Esophagus muscularis mucosa (tissue), 3 donors: ENCODE measurements at regions not wholly inside any gene's neighbourhood (a gene's known extent, or its start where the extent isn't known, plus 50 kb on each side); places are given as distances from the start of the nearest gene placed in this dataset.

Experiments used
- CTCF ChIP-seq, 3 experiments: fragments of 200-600 bp in 2 of 3; fragments of 450-650 bp in 1 of 3; sonication (generic) in 2 of 3; IDR thresholded peaks; one replicate each; pipeline ENCODE4 v1.5.1; 2017 to 2019; ENCODE audit warnings: antibody characterized with exemption in 3 of 3, mild to moderate bottlenecking in 2 of 3, moderate library complexity in 1 of 3
- POLR2AphosphoS5 ChIP-seq, 2 donors: sonication (generic); formaldehyde crosslinking; IDR thresholded peaks; one replicate each; pipeline ENCODE4 v1.6.1; 2017; ENCODE audit warnings: antibody characterized with exemption in 2 of 2

GRCh38 chr20:6348908-6349307 is 226.1 kb upstream of the FERMT1 start:
- TF ChIP-seq CTCF (IDR thresholded peaks at IDR 0.05) (no peak), POLR2AphosphoS5 (IDR thresholded peaks at IDR 0.05) (no peak)
